Cerebellar cortex (tissue), 1 donor: ENCODE measurements at regions not wholly inside any gene's neighbourhood (a gene's known extent, or its start where the extent isn't known, plus 50 kb on each side); places are given as distances from the start of the nearest gene placed in this dataset.

Experiments
- DNase-seq: peaks from one replicate; pipeline ENCODE4 v3.0.0-alpha.2; 2015; ENCODE audit warnings: low spot score

DNA sequence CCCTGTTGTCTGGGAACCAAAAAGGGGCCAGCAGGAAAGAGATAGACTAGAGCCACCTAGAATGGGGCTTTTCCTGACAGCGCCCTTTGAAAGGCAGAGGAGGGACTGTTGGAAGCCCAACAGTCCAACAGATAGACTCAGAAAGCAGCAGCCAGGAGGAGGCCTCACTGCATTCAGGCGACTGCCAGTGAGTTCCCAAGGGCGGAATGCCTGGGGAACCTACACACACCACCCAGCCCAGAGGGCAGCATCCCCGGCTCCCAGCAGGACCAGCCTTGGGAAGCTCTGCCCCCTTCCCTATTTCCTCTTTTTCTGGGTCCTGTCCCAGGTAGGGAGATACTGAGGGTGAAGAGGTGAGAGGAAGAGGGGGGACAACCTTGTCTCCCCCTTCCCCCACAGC, 192.4 kb upstream of the KLF4 start:
- DNase-seq = no peak

DNA sequence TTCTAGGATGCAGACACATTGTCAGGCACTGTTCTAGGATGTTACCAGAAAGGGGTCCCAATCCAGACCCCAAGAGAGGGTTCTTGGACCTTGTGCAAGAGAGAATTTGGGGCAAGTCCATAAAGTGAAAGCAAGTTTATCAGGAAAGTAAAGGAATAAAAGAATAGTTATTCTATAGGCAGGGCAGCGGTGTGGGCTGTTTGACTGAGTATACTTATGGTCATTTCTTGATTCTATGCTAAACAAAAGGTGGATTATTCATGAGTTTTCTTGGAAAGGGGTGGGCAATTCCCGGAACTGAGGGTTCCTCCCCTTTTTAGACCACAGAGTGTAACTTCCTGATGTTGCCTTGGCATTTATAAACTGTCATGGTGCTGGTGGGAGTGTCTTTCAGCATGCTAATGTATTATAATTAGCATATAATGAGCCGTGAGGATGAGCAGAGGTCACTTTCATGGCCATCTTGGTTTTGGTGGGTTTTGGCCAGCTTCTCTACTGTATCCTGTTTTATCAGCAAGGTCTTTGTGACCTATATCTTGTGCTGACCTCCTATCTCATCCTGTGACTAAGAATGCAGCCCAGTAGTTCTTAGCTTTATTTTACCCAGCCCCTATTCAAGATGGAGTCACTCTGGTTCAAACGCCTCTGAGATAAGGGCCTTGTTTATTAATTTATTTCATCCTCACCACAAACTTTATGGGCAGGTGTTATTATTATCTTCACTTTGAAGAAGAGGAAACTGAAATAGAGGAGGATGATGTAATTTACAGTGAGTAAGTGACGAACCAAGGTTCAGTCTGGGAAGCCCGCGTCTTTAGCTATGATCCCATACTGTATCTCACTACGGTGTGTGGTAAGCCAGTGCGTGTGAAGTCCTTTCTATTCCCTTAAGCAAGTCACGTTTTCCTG, 186.0 kb upstream of the KLF4 start:
- DNase-seq = no peak

DNA sequence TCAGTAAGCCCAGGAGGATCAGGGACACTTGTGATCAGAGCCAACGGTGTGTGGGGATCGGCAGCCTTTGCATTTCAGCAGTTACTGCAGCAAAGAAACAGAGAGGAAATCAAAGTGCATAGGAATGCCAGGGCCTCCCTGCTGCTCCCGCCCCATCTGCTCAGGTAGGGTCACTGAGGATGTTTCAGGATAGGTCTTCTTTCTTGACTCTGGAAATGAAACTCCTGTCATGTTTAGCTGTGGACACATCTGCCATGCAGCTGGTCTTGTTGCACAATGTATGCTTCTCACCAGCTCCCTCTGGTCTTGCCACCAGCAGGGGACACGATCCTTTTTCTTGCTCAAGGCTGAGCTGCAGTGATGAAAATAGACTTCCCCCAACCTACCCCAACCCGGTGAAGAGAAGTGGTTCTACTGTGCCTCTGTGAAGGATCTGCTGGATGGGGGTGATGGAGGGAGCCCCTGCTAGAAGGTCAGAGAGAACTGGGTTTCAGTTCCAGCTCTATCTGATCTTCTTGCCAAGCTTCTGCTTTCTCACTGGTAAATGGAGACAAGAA, 185.2 kb upstream of the KLF4 start:
- DNase-seq = no peak

GRCh38 chr9:107673861-107674720, 184.5 kb upstream of the KLF4 start:
- no peak for DNase-seq

DNA sequence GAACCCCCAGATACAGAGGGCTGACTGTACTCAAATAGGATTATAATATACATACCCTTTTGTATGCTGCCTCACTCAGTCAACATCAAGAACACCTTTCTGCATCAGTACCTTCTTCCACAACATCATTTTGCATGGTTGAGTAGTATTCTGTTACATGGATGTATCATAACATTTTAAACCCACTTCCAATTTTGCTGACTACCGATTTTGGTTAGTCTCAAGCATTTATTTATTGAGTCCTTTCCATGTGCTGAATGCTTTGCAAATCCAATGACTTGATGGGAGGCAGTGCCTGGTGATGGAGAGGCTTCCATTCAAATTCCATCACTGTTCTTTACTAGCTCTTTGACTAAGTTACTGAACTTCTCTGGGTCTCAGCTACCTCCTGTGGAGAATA, 182.0 kb upstream of the KLF4 start:
- no peak for DNase-seq

- DNase-seq = no peak
Observed at GRCh38 chr9:107669422-107669821, 179.9 kb upstream of the KLF4 start.

DNA sequence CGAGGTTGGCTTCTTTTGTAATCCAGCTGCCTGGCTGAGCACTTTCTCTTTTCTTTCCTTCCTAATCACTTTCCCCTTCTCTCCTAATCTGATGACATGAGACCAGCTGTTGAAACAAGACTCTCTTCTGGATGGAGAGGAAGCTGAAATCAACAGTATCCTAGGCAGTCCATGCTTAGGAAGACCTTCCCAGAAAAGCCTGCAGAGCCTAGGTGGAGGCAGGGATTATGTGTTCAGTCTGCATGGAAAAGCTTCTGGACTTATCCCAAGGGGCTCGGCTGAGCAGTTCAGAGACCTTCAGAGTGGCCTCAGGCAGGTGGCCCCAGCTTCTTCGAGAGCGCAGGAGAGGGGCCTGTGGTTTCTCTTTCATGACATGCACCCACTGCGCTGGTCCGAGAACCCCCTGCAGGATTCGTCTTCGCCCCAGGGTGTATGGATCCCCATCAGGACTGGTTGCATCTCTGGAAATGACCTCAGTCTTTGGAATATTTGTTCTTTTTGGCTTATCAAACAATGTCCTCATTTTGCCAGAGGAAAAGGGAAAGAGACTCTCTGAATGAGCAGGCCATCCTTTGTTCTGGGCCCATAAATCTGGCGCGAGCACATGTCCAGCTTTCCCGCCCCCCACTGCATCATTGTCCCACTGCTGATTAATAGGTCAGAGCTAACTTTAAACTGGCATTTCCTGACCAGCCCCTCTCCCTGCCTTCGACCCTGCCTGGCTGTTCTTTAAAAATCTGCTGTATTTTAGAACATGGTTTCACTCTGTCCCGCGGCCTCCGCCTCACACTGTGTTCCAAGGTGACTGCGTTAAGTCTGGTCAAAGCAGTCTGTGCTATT, 177.9 kb upstream of the KLF4 start:
- no peak for DNase-seq

DNA sequence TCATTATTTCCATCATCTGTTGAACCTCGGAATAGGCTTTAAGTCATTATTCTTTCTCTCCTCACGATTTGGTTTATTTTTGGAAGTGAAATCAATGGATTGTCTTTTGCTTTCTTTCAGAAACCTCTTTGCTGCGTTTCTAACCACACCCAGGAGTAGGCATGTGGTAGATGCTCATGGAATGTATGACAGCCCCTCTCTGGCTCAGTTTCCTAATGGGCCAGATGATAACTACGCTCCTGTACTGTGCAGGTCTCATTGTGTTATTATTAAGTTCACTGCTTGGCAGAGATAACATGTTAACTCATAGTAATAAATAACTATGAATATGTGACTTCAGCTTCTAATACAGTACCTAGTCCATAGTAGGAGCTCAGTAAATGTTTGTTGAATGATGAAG, 175.5 kb upstream of the KLF4 start:
- no peak for DNase-seq

- no peak for DNase-seq
Observed at GRCh38 chr9:107660976-107661375, 171.4 kb upstream of the KLF4 start.

GRCh38 chr9:107653263-107653821, 163.8 kb upstream of the KLF4 start:
- no peak for DNase-seq

DNA sequence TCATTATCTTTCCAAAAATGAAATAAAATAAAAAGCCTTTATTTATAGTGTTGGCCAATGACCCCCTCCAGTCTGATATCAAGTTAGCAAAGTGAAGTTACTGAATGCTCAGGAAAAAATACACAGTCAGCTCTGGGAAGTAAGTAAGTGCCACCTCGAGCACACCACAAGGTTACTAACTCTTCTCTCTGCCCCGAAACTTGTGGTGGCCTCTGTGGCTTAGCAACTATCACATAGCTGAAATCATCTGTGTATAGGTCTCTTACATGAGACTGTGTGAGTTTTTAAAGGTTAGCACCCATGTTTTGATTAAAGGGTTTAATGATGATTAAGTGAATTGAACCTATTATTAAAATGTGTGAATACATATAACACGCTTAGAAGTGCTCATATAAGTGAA, 161.4 kb upstream of the KLF4 start:
- DNase-seq = no peak

DNA sequence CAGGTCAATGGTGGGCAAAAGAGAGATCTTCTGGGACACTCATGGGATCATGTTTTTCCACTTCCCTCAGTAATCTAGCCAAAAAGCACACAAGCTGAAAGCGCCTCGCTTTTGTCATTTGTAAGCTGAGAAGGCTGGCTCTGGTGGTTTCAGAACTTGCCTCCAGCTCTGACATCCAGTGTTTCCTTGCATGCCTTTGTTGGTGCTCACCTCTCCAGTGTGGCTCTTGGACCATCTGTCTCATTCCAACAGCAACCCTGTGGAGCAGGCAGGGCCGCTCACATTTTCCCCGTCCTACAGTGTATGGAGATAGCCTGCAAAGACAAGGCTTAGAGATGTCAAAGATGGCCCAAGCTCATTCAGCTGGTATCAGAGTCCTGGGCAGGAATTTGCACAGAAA, 160.8 kb upstream of the KLF4 start:
- no peak for DNase-seq

GRCh38 chr9:107648153-107648715, 158.7 kb upstream of the KLF4 start:
- no peak for DNase-seq

DNA sequence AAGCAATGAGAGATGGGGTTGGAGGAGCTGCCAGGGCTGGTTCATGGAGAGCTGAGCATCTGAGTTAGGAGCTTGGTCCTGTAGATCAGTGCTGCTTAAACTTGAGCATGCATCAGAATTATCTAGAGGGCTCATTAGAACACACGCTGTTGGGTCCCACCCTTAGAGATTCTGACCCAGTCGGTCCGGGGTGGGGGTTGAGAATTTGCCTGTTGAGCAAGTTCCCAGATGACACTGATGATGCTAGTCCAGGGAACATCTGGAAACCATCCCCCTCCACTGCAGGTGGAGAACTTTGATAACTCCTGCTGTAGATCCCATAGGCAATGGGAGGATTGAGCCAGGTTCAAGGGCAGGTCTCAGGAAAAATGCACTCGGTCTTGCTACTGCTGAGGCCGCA, 158.0 kb upstream of the KLF4 start:
- DNase-seq = no peak

- no peak for DNase-seq
Observed at GRCh38 chr9:107647141-107647540, 157.6 kb upstream of the KLF4 start.

DNA sequence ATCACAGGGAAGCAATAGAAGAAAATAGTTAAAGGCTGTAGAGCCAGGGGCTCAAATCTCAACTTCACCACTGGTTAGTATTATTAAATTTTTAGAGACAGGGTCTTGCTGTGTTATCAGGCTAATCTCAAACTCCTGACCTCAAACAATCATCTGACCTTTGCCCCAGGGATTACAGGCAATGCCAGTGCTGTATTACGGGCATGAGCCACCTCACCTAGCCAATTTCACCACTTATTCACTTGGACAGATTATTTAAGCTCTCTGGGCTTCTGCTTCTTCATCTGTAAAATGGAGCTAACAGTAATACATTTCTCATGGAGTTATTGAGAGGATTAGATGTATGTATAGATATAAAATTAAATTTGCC, 155.9 kb upstream of the KLF4 start:
- DNase-seq = no peak

- no peak for DNase-seq
Observed at GRCh38 chr9:107644733-107645463, 155.3 kb upstream of the KLF4 start.

DNA sequence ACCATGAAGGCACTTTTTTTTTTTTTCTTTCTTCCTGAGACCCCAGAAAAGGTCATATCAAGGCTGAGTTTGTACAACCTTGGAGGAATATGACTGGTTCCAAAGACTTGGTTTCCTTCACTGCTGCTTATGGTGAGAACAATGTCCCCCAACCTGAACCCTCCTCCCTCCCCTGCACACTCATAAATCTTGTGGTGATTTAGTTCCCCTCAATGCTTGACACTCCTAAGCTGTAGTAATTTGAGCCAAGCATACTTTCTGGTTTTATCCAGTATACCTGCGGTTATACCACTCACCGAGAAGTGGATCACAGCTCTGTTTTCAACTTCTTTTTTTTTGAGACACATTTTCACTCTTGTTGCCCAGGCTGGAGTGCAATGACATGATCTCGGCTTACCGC, 149.9 kb upstream of the KLF4 start:
- DNase-seq = no peak

- DNase-seq = no peak
Observed at GRCh38 chr9:107638521-107639310, 149.1 kb upstream of the KLF4 start.
